ENCODE measurements at regions not wholly inside any gene's neighbourhood (a gene's known extent, or its start where the extent isn't known, plus 50 kb on each side); places are given as distances from the start of the nearest gene placed in this dataset.

DNA sequence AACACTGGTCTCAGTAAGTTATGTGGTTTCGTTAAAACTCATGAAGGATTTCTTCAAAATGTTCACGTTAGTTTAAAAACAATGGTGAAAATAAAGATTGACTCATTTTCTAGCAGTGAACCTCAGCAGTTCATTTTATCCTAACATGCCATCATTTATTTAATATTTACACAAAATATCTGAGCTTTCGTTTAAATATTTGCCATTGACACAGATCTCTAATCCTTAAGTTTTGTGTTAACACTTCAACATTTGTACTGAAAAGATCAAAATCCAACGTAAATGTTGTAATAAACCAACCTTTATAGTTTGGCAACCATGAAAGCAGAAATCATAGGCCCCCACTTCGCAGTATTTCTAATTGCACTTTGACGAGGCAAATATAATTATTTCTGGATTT is 1129.5 kb downstream of the PLA2G4A start:
- TF ChIP-seq, protein P1, sequence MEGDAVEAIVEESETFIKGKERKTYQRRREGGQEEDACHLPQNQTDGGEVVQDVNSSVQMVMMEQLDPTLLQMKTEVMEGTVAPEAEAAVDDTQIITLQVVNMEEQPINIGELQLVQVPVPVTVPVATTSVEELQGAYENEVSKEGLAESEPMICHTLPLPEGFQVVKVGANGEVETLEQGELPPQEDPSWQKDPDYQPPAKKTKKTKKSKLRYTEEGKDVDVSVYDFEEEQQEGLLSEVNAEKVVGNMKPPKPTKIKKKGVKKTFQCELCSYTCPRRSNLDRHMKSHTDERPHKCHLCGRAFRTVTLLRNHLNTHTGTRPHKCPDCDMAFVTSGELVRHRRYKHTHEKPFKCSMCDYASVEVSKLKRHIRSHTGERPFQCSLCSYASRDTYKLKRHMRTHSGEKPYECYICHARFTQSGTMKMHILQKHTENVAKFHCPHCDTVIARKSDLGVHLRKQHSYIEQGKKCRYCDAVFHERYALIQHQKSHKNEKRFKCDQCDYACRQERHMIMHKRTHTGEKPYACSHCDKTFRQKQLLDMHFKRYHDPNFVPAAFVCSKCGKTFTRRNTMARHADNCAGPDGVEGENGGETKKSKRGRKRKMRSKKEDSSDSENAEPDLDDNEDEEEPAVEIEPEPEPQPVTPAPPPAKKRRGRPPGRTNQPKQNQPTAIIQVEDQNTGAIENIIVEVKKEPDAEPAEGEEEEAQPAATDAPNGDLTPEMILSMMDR (IDR thresholded peaks at IDR 0.05): no peak
- TF ChIP-seq POLR2AphosphoS5 (IDR thresholded peaks at IDR 0.05) (no peak), POLR2A (IDR thresholded peaks at IDR 0.05) (no peak), EP300 (IDR thresholded peaks at IDR 0.05) (no peak)

Measured in sigmoid colon (tissue), 4 donors.